ENCODE measurements at regions not wholly inside any gene's neighbourhood (a gene's known extent, or its start where the extent isn't known, plus 50 kb on each side); places are given as distances from the start of the nearest gene placed in this dataset.

GRCh38 chr13:54591540-54591939 lies 1562.9 kb downstream of the OLFM4 start:
- TF ChIP-seq CTCF (IDR thresholded peaks at IDR 0.05): no peak
- TF ChIP-seq POLR2A (IDR thresholded peaks at IDR 0.05): no peak
